C4-2B (cell line): ENCODE measurements at regions not wholly inside any gene's neighbourhood (a gene's known extent, or its start where the extent isn't known, plus 50 kb on each side); places are given as distances from the start of the nearest gene placed in this dataset.
A peak's percentile ranks its signal among the peaks of the same experiment; 100 is the strongest.

ENCODE experiments used
- H3K27ac ChIP-seq: fragments of 450-650 bp; 2 replicates; pipeline ENCODE4 v1.5.1; 2017
- ZFX ChIP-seq: fragments of 450-650 bp; IDR thresholded peaks from 2 replicates; pipeline ENCODE4 v1.6.1; 2017
- TF ChIP-seq, protein P1 (sequence below): fragments of 450-650 bp; conservative IDR thresholded peaks from 2 replicates; pipeline ENCODE4 v1.5.1; 2017; ENCODE audit warnings: mild to moderate bottlenecking

GRCh38 chr18:37805773-37806404 is 240.3 kb upstream of the CELF4 start:
- H3K27ac ChIP-seq = no peak overlapping the region
- TF ChIP-seq, protein P1, sequence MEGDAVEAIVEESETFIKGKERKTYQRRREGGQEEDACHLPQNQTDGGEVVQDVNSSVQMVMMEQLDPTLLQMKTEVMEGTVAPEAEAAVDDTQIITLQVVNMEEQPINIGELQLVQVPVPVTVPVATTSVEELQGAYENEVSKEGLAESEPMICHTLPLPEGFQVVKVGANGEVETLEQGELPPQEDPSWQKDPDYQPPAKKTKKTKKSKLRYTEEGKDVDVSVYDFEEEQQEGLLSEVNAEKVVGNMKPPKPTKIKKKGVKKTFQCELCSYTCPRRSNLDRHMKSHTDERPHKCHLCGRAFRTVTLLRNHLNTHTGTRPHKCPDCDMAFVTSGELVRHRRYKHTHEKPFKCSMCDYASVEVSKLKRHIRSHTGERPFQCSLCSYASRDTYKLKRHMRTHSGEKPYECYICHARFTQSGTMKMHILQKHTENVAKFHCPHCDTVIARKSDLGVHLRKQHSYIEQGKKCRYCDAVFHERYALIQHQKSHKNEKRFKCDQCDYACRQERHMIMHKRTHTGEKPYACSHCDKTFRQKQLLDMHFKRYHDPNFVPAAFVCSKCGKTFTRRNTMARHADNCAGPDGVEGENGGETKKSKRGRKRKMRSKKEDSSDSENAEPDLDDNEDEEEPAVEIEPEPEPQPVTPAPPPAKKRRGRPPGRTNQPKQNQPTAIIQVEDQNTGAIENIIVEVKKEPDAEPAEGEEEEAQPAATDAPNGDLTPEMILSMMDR = no peak
- TF ChIP-seq ZFX = no peak

DNA sequence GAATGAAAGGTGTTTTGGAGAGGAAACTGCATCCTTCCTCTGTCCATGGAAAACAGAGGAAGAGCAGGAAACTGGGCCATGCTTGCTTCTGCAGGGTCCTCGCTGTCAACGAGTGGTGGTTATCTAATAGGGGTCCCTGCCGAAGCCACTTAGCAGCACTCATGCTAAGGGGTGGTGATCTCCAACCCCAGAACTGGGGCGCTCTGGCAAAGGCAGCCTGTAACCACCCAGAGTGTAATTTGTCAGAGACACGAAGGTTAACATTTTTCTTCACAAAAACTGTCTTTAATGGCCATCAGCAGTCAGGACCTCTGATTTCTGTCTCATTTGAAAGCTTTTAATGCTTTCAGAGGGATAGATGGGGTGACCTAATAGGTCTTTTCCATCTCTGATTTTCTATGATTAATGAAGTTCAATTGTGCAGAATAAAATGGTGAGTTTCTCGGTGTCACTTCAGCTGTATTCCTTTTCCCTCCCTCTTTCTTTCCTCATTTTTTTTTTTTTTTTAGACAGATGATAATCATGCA is 231.3 kb upstream of the CELF4 start:
- TF ChIP-seq, protein P1 = no peak
- no peak for TF ChIP-seq ZFX
- no peak overlapping the region for H3K27ac ChIP-seq

DNA sequence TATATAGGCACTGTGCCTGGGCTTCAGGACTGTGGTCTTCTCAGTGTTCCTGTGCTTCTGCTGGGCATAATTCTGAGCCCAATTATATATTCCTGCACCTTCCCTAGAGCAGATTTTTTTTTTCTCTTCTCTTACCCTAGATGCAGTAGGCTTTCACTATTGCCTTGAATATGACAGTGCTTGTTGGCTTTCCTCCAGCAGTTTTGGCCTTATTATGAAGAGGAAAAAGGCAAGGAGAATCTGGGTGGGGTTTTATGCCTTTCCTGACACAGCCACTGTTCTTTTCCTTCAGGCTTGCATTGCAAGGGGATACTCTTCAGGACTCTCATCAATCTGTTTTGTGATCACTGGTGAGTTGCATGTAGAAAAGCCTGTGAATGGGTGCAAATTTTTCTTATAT is 221.9 kb upstream of the CELF4 start:
- TF ChIP-seq ZFX = no peak
- TF ChIP-seq, protein P1 = no peak
- no peak overlapping the region for H3K27ac ChIP-seq

- no peak overlapping the region for H3K27ac ChIP-seq
- no peak for TF ChIP-seq ZFX
These were observed 218.2 kb upstream of the CELF4 start for GRCh38 chr18:37783771-37784170.

DNA sequence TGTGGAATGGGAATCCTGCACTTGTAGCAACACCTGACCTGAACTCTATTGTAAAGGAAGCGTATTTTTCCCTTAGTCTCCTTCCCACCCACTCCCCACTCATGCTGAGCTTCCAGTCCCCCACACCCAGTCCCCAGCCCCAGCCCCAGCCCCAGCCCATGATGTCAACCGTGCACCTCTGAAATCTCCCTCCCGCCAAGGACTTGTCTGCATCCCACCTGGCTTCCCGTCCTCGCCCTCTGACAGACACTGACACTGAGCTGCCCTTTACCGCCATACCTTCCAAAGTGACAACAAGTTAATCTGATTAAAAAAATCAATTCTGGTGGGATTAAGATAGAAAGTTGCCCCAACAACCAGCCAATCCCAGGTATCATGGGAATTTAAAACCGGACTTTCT is 213.6 kb upstream of the CELF4 start:
- TF ChIP-seq, protein P1 = no peak
- TF ChIP-seq ZFX = no peak
- H3K27ac ChIP-seq = no peak overlapping the region

DNA sequence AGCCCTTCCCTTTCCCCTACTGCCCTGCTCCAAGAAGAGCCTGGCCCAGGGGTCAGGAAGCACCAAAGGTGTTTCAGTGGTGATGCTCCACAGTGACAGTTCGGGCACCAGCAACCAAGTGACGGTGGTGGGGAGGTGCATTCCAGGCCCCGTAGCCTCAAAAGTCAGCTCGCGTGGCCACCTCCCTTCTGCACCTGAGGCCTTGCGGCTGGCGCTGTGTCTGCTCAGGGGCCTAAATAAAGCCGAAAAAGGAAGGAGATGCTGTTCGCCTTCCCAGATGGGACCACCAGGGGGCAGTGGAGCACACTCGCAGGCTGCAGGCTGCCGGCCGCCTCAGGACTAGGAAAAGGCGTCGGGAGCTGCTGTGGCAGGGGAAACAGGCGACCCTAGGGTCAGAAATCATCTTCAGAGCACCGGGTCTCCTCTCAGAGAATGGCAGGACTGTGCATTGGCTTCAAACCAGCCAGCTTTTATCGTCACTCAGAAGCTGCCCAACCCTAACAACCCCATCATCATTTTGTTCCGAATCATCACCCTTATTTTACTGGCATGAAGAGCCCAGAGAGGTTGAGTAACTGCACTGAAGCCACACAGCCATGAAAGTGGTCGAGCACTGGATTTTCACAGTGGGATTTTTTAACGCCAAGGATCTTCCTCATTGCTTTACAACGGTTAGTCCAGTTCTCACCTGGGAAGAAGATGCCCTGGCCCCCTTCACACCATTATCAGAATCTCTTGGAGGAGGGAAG is 213.0 kb upstream of the CELF4 start:
- TF ChIP-seq, protein P1 = peak; percentile 87
- TF ChIP-seq ZFX = no peak
- H3K27ac ChIP-seq = no peak overlapping the region

DNA sequence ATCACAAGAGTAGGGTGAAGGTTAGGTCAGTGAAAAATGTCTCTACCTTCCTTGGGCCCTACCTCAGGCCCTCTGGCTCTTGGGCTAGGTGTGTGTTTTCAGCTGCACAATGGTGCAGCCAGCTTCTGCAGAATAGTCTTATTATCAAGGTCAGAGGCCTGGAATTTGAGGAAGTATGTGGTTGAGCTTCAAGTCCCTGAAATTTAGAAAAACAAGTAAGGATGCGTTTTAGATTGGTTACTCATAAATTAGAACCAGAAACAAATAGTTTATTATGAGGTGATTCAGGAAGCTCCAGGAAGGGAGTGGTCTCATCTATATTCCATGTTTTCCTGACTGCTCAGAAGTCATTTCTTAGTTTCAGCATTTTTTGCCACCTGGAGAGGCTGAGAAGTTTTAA is 204.2 kb upstream of the CELF4 start:
- no peak for TF ChIP-seq ZFX
- TF ChIP-seq, protein P1 = no peak

More for the DNA sequence above, 204.2 kb upstream of the CELF4 start:
- H3K27ac ChIP-seq = no peak overlapping the region
